ENCODE measurements at regions not wholly inside any gene's neighbourhood (a gene's known extent, or its start where the extent isn't known, plus 50 kb on each side); places are given as distances from the start of the nearest gene placed in this dataset.

- in situ Hi-C loops (cut with MboI; ENCODE audit: low sequenced_read_pairs): no loop called here
Observed at GRCh38 chr6:156167016-156167624, 610.1 kb upstream of the ARID1B start.

- in situ Hi-C loops (cut with MboI; ENCODE audit: low sequenced_read_pairs): no loop called here
Observed at GRCh38 chr6:156166093-156166492, 611.1 kb upstream of the ARID1B start.

GRCh38 chr6:156164701-156165452 lies 612.3 kb upstream of the ARID1B start:
- in situ Hi-C loops (cut with MboI; ENCODE audit: low sequenced_read_pairs): no loop called here

GRCh38 chr6:156163311-156163710 lies 613.9 kb upstream of the ARID1B start:
- in situ Hi-C loops (cut with MboI; ENCODE audit: low sequenced_read_pairs): no loop called here

GRCh38 chr6:156161471-156161870 lies 615.7 kb upstream of the ARID1B start:
- in situ Hi-C loops (cut with MboI; ENCODE audit: low sequenced_read_pairs): no loop called here

- in situ Hi-C loops (cut with MboI; ENCODE audit: low sequenced_read_pairs): no loop called here
Observed at GRCh38 chr6:156160795-156161165, 616.4 kb upstream of the ARID1B start.

GRCh38 chr6:156160007-156160794 lies 617.0 kb upstream of the ARID1B start:
- in situ Hi-C loops (cut with MboI; ENCODE audit: low sequenced_read_pairs): no loop called here

- in situ Hi-C loops (cut with MboI; ENCODE audit: low sequenced_read_pairs): no loop called here
Observed at GRCh38 chr6:156154896-156155295, 622.3 kb upstream of the ARID1B start.

- in situ Hi-C loops (cut with MboI; ENCODE audit: low sequenced_read_pairs): no loop called here
Observed at GRCh38 chr6:156150391-156150790, 626.8 kb upstream of the ARID1B start.

GRCh38 chr6:156146891-156147290 lies 630.3 kb upstream of the ARID1B start:
- in situ Hi-C loops (cut with MboI; ENCODE audit: low sequenced_read_pairs): no loop called here

GRCh38 chr6:156131221-156131903 lies 645.8 kb upstream of the ARID1B start:
- in situ Hi-C loops (cut with MboI; ENCODE audit: low sequenced_read_pairs): no loop called here

- in situ Hi-C loops (cut with MboI; ENCODE audit: low sequenced_read_pairs): no loop called here
Observed at GRCh38 chr6:156126535-156126934, 650.6 kb upstream of the ARID1B start.

- in situ Hi-C loops (cut with MboI; ENCODE audit: low sequenced_read_pairs): no loop called here
Observed at GRCh38 chr6:156125844-156126243, 651.3 kb upstream of the ARID1B start.

GRCh38 chr6:156123731-156124130 lies 653.4 kb upstream of the ARID1B start:
- in situ Hi-C loops (cut with MboI; ENCODE audit: low sequenced_read_pairs): no loop called here

GRCh38 chr6:156121973-156122372 lies 655.2 kb upstream of the ARID1B start:
- in situ Hi-C loops (cut with MboI; ENCODE audit: low sequenced_read_pairs): no loop called here

- in situ Hi-C loops (cut with MboI; ENCODE audit: low sequenced_read_pairs): no loop called here
Observed at GRCh38 chr6:156114541-156114940, 658.9 kb upstream of the NOX3 start.

- in situ Hi-C loops (cut with MboI; ENCODE audit: low sequenced_read_pairs): no loop called here
Observed at GRCh38 chr6:156113631-156114030, 658.0 kb upstream of the NOX3 start.

- in situ Hi-C loops (cut with MboI; ENCODE audit: low sequenced_read_pairs): no loop called here
Observed at GRCh38 chr6:156111913-156112312, 656.3 kb upstream of the NOX3 start.

- in situ Hi-C loops (cut with MboI; ENCODE audit: low sequenced_read_pairs): no loop called here
Observed at GRCh38 chr6:156110249-156110648, 654.6 kb upstream of the NOX3 start.

- in situ Hi-C loops (cut with MboI; ENCODE audit: low sequenced_read_pairs): no loop called here
Observed at GRCh38 chr6:156109713-156110112, 654.1 kb upstream of the NOX3 start.

- in situ Hi-C loops (cut with MboI; ENCODE audit: low sequenced_read_pairs): no loop called here
Observed at GRCh38 chr6:156107624-156108101, 652.0 kb upstream of the NOX3 start.
